BLaER1 treated with 17β-estradiol and CSF1 and Interleukin-3, amounts not matched to agents 10 nM and 100 nM (cell line): ENCODE measurements at regions not wholly inside any gene's neighbourhood (a gene's known extent, or its start where the extent isn't known, plus 50 kb on each side); places are given as distances from the start of the nearest gene placed in this dataset.
"Not testable (repeated sequence)": the region's sequence is repeated elsewhere in the genome, so short reads cannot be mapped to it uniquely, and the experiment has no call there.

Experiments
- H3K27ac ChIP-seq, 11 experiments: shearing (Covaris generic); formaldehyde crosslinking; 2 replicates each; pipeline ENCODE4 v1.8.1; 2022
- H3K27me3 ChIP-seq, 11 experiments: shearing (Covaris generic); formaldehyde crosslinking; 2 replicates each; pipeline ENCODE4 v1.8.1; 2022
- H3K36me3 ChIP-seq, 11 experiments: shearing (Covaris generic); formaldehyde crosslinking; 2 replicates each; pipeline ENCODE4 v1.8.1; 2022
- H3K4me1 ChIP-seq, 10 experiments: shearing (Covaris generic); formaldehyde crosslinking; 2 replicates each; pipeline ENCODE4 v1.8.1; 2022
- H3K4me2 ChIP-seq, 11 experiments: shearing (Covaris generic); formaldehyde crosslinking; 2 replicates each; pipeline ENCODE4 v1.8.1; 2022
- H3K4me3 ChIP-seq, 10 experiments: shearing (Covaris generic); formaldehyde crosslinking; 2 replicates each; pipeline ENCODE4 v1.8.1; 2022
- H3K9ac ChIP-seq, 11 experiments: shearing (Covaris generic); formaldehyde crosslinking; 2 replicates each; pipeline ENCODE4 v1.8.1; 2022
- H3K9me3 ChIP-seq, 11 experiments: shearing (Covaris generic); formaldehyde crosslinking; replicated peaks in 1 of 11; 2 replicates each; pipeline ENCODE4 v1.8.1; 2022
- H4K20me1 ChIP-seq, 11 experiments: shearing (Covaris generic); formaldehyde crosslinking; 2 replicates each; pipeline ENCODE4 v1.8.1; 2022
- Cebpa-rat ChIP-seq, 11 experiments: shearing (Covaris generic); IDR thresholded peaks; 2 replicates each; pipeline ENCODE4 v1.8.1; 2022

DNA sequence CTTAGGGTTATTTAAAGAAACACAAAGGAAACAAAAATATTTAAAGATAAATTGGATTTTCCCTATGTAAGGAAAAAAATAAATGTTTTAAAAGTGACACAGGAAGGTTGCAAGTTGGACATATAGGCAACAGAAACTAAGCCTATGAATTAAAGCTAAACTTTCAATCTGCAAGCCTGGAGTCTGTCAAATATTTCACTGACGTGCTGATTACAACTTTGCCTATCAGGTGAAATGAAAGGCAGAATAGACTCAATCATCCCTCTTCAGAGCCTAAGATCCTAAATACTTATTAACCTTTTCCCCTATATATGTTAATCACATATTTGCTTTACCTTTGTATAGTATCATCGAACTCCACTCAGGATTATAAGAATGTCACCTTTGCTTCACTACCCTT lies 1068.0 kb upstream of the ALCAM start:
- Histone ChIP-seq H3K27me3 (no peaks in the 10 kb centered on the region), H3K9ac (no peak overlapping the region), H3K4me1 (no peaks in the 10 kb centered on the region), H3K36me3 (no peaks in the 10 kb centered on the region), H3K4me3 (no peak overlapping the region), H3K9me3 (no peaks in the 10 kb centered on the region), H4K20me1 (no peaks in the 10 kb centered on the region), H3K4me2 (no peak overlapping the region), H3K27ac (no peak overlapping the region)
- TF ChIP-seq Cebpa-rat (IDR thresholded peaks at IDR 0.05), result no peak

DNA sequence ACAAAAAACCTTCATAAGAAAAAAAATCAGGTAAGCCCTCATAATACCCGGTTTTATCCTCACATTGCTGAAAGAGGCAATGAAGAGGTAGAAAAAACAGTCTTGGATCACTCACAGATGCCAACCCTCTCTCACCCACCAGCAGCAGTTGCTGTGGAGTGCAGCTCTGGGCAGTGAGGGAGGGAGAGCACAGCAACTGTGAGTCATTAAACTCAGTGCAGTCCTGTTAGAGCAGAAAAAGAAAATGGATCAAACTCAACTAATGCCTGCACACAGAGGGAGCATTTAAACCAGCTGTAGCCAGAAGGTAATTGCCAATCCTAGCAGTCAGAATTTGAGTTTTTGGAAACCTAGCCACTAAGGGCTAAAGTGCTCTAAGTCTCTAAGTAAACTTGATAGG lies 1050.6 kb upstream of the ALCAM start:
- Histone ChIP-seq H3K9me3 (peaks cover 0 to 14% (median 0%) of the 10 kb centered on the region in 11 experiments; a peak in 5 of 22 replicates), H3K27ac (no peak overlapping the region), H3K36me3 (no peaks in the 10 kb centered on the region), H3K27me3 (no peaks in the 10 kb centered on the region), H3K4me2 (no peak overlapping the region), H3K9ac (no peak overlapping the region), H3K4me3 (no peak overlapping the region), H3K4me1 (no peaks in the 10 kb centered on the region), H4K20me1 (no peaks in the 10 kb centered on the region)
- no peak for TF ChIP-seq Cebpa-rat (IDR thresholded peaks at IDR 0.05)

DNA sequence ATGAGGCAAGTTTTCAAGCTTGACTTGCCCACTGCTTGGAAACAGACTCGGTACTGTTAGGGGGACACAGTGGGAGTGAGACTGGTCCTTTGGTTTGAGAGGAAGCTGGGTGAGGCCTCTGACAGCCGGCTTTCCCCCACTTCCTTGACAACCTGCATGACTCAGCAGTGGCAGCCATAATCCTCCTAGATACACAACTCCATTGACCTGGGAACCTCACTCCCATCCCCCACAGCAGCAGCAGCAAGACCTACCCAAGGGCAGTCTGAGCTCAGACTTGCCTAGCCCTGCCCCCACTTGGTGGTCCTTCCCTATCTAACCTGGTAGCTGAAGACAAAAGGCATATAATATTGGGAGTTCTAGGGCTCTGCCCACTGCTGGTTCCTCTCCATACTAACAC lies 1043.5 kb upstream of the ALCAM start:
- Histone ChIP-seq H3K9ac (no peak overlapping the region), H3K4me1 (peaks cover 0 to 7% (median 2%) of the 10 kb centered on the region in 10 experiments; a peak in 5 of 20 replicates), H3K27me3 (no peaks in the 10 kb centered on the region), H3K4me3 (no peak overlapping the region), H4K20me1 (no peaks in the 10 kb centered on the region), H3K27ac (no peak overlapping the region; a peak in 1 of 22 replicates), H3K4me2 (peak overlapping the region in 5 of 11 experiments; percentile 8 to 26 (median 24); a peak in 5 of 22 replicates), H3K36me3 (no peaks in the 10 kb centered on the region), H3K9me3 (peaks cover 0 to 27% (median 6%) of the 10 kb centered on the region in 11 experiments; a peak in 5 of 22 replicates)
- no peak for TF ChIP-seq Cebpa-rat (IDR thresholded peaks at IDR 0.05)

DNA sequence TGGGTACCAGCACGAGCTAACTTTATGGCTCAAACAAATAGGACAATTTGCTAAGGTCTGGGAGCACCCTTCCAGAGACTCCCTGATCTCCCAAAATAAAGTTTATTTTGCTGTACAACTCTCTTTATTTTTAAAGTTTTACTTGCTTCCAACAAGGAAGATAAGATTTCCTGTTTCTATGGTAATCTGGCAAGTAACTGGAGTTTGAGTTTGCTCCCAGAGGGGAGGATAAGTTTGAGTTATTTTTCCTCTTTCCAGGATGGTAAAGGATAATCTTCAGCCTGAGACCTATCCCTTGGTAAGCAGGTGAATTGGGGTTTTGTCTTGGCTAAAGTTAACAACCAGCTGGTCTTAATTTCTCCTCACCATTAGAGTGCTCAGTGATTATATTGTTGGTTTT lies 1019.4 kb upstream of the ALCAM start:
- Histone ChIP-seq H3K27ac (no peak overlapping the region), H3K4me1 (no peaks in the 10 kb centered on the region), H3K27me3 (no peaks in the 10 kb centered on the region), H4K20me1 (no peaks in the 10 kb centered on the region), H3K4me2 (no peak overlapping the region), H3K9ac (no peak overlapping the region), H3K4me3 (no peak overlapping the region), H3K36me3 (no peaks in the 10 kb centered on the region), H3K9me3 (peaks cover 0 to 3% (median 0%) of the 10 kb centered on the region in 11 experiments; a peak in 1 of 22 replicates)
- TF ChIP-seq Cebpa-rat (IDR thresholded peaks at IDR 0.05), result no peak

DNA sequence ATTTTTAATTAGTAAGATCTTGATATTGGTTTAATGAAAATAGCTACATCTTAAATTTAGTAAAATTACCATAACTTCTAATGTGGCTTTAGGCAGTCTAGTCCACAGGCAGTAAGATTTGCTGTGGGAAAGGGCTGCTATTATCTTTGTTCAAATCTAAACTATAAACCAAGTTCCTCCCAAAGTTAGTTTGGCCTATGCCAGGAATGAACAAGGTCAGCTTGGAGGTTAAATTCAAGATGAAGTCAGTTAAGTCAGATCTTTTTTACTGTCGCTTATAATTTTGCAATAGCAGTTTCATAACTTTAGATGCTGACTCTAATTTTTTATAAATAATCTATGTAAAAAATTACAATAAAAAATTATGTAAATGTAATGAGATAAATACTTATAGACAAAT lies 1016.9 kb upstream of the ALCAM start:
- Histone ChIP-seq H3K36me3 (no peaks in the 10 kb centered on the region), H3K27ac (no peak overlapping the region)
- no peak for TF ChIP-seq Cebpa-rat (IDR thresholded peaks at IDR 0.05)

DNA sequence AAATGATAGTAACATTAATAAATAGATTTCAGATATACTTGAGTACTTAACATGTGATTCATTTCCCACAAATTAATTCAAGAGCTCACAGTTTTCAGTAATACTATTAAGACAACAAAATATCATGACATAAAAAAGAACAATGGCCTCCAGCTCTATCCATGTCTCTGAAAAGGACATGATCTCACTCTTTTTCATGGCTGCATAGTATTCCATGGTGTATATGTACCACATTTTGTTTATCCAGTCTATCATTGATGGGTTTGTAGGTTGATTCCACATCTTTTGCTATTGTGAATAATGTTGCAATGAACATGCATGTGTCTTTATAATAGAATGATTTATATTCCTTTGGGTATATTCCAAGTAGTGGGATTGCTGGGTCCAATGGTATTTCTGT lies 1012.8 kb upstream of the ALCAM start:
- peaks cover 0 to 3% (median 0%) of the 10 kb centered on the region in 11 experiments; a peak in 1 of 22 replicates for H3K9me3 ChIP-seq
- H3K9ac ChIP-seq, result no peak overlapping the region
- no peak overlapping the region for H3K4me3 ChIP-seq
- no peak overlapping the region for H3K4me2 ChIP-seq
- no peak overlapping the region for H3K27ac ChIP-seq
- H4K20me1 ChIP-seq, result no peaks in the 10 kb centered on the region
- TF ChIP-seq Cebpa-rat (IDR thresholded peaks at IDR 0.05), result no peak
- no peaks in the 10 kb centered on the region for H3K27me3 ChIP-seq
- no peaks in the 10 kb centered on the region for H3K36me3 ChIP-seq
- H3K4me1 ChIP-seq, result no peaks in the 10 kb centered on the region

More for the DNA sequence above, 1016.9 kb upstream of the ALCAM start:
- H3K9me3 ChIP-seq, result peaks cover 0 to 3% (median 0%) of the 10 kb centered on the region in 11 experiments; a peak in 1 of 22 replicates
- H3K4me3 ChIP-seq, result no peak overlapping the region
- no peak overlapping the region for H3K4me2 ChIP-seq
- no peak overlapping the region for H3K9ac ChIP-seq
- no peaks in the 10 kb centered on the region for H3K4me1 ChIP-seq
- H4K20me1 ChIP-seq, result no peaks in the 10 kb centered on the region
- H3K27me3 ChIP-seq, result no peaks in the 10 kb centered on the region

DNA sequence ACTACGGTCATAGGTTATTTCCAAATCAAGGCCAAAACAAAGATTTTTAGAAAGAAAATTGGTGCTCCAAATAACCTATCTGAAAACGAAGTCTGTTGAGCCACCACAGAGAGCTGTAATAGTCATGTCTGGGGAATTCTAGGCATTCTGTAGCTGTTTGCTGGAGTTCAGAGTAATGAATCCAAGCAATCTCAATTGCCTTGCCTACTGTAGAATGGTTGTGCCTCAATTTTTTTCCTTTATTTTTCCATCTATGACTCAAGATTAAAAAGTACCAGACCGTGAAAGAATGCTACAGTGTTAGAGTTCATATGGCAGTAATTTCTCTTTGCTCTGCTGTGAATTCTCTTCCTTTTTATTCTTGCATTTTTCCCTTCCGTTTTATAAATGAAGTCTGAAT lies 1007.2 kb upstream of the ALCAM start:
- Histone ChIP-seq H3K27ac (peak overlapping the region in 1 of 11 experiments; percentile 12; a peak in 1 of 22 replicates), H3K9me3 (no peaks in the 10 kb centered on the region)

DNA sequence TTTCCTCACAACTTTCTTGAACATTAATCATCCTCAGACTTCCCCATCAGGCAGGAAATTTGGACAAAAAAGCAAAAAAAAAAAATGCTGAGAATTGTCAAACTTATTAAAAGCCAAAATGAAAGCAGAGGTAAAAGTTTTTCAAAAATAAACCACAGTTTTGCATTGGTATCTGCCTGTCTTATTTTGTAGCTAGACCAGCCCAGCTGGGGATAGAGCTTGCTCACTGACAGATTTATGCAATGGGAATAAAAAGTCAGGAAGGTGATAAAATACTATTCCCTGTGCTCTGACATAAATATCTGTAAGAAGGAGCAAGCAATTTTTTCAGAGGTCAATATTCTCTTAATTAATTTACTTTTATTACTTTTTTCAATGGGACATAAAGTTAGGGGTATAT lies 1006.7 kb upstream of the ALCAM start:
- no peak for TF ChIP-seq Cebpa-rat (IDR thresholded peaks at IDR 0.05)
- Histone ChIP-seq H3K4me1 (peaks cover 0 to 27% (median 0%) of the 10 kb centered on the region in 10 experiments; a peak in 6 of 20 replicates), H3K4me3 (no peak overlapping the region), H3K27ac (peak overlapping the region in 1 of 11 experiments; percentile 12; a peak in 1 of 22 replicates), H3K9me3 (no peaks in the 10 kb centered on the region), H3K27me3 (no peaks in the 10 kb centered on the region), H4K20me1 (no peaks in the 10 kb centered on the region), H3K36me3 (no peaks in the 10 kb centered on the region), H3K4me2 (peak overlapping the region in 4 of 11 experiments; percentile 24 to 68 (median 66); a peak in 5 of 22 replicates), H3K9ac (no peak overlapping the region)

More for the DNA sequence above, 1007.2 kb upstream of the ALCAM start:
- H3K9ac ChIP-seq, result no peak overlapping the region
- no peaks in the 10 kb centered on the region for H3K27me3 ChIP-seq
- H3K36me3 ChIP-seq, result no peaks in the 10 kb centered on the region
- H3K4me2 ChIP-seq, result peak overlapping the region in 4 of 11 experiments; percentile 24 to 68 (median 66); a peak in 6 of 22 replicates
- no peaks in the 10 kb centered on the region for H4K20me1 ChIP-seq
- no peak overlapping the region for H3K4me3 ChIP-seq
- TF ChIP-seq Cebpa-rat (IDR thresholded peaks at IDR 0.05), result no peak
- peaks cover 0 to 27% (median 0%) of the 10 kb centered on the region in 10 experiments; a peak in 6 of 20 replicates for H3K4me1 ChIP-seq

DNA sequence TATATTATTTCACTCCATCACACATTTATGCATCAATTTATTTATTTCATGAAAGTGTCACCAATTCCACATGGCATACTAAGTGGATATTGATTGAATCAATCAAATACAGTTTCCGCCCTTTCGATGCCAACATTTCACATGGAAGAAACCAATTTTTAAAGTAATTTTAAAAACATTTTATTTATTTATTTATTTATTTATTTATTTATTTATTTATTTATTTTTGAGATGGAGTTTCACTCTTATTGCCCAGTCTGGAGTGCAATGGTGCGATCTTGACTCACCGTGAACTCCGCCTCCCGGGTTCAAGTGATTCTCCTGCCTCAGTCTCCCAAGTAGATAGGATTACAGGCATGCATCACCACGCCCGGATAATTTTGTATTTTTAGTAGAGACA lies 1005.0 kb upstream of the ALCAM start:
- H3K27me3 ChIP-seq, result not testable (repeated sequence)

DNA sequence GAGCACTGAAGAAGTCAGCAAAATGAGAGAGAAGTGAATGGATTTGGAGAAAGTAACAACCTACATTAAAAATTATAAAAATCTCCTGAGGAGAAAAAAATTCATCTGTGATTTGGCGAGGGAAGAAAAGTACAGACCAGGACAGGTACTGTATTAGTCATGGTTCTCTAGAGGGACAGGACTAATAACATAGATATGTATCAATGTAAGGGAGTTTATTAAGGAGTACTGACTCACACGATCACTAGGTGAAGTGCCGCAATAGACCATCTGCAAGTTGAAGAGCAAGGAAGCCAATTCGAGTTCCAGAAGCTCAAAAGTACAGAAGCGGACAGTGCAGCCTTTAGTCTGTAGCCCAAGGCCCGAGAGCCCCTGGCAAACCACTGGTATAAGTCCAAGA lies 1004.4 kb upstream of the ALCAM start:
- Histone ChIP-seq H3K9me3 (no peaks in the 10 kb centered on the region), H3K4me3 (no peak overlapping the region), H3K36me3 (no peaks in the 10 kb centered on the region), H3K27ac (no peak overlapping the region), H3K27me3 (no peaks in the 10 kb centered on the region), H4K20me1 (no peaks in the 10 kb centered on the region), H3K9ac (no peak overlapping the region), H3K4me1 (peaks cover 0 to 27% (median 0%) of the 10 kb centered on the region in 10 experiments; a peak in 6 of 20 replicates), H3K4me2 (no peak overlapping the region)
- TF ChIP-seq Cebpa-rat (IDR thresholded peaks at IDR 0.05), result no peak

More for the DNA sequence above, 1005.0 kb upstream of the ALCAM start:
- Histone ChIP-seq H3K4me1 (peaks cover 0 to 27% (median 0%) of the 10 kb centered on the region in 10 experiments; a peak in 6 of 20 replicates), H3K4me2 (0 out of 22 replicates have a peak overlapping the region, but pooled peaks of 1 of the 11 experiments have one; percentile 65)
- H3K27ac ChIP-seq, H4K20me1 ChIP-seq, H3K9me3 ChIP-seq, H3K4me3 ChIP-seq, H3K36me3 ChIP-seq, H3K9ac ChIP-seq: not testable (repeated sequence)
